GM12875 (cell line): ENCODE measurements at regions not wholly inside any gene's neighbourhood (a gene's known extent, or its start where the extent isn't known, plus 50 kb on each side); places are given as distances from the start of the nearest gene placed in this dataset.
"Not testable (repeated sequence)": the region's sequence is repeated elsewhere in the genome, so short reads cannot be mapped to it uniquely, and the experiment has no call there.

Experiments
- H3K4me3 ChIP-seq: one replicate; pipeline ENCODE4 v1.5.1; 2011; ENCODE audit warnings: low read depth, low read length, control low read depth
- CTCF ChIP-seq: IDR thresholded peaks from 2 replicates; pipeline ENCODE4 v1.5.1; 2011; ENCODE audit warnings: low read depth, mild to moderate bottlenecking, control low read depth, inconsistent platforms, low read length, moderate library complexity, borderline replicate concordance; ENCODE audit not compliant: insufficient read depth

DNA sequence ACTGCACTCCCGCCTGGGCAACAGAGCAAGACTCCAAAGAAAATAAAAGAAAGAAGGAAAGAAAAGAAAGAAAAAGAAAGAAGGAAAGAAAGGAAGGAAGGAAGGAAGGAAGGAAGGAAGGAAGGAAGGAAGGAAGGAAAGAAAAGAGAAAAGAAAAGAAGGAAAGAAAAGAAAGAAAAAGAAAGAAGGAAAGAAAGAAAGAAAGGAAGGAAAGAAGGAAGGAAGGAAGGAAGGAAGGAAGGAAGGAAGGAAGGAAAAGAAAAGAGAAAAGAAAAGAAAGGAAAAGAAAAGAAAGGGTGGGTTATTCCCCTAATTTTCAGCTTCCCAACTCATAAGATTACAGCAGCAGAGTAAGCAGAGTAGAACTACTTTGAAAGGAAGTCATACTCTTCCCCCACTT lies 64.4 kb downstream of the TMEM200C start:
- not testable (repeated sequence) for H3K4me3 ChIP-seq

DNA sequence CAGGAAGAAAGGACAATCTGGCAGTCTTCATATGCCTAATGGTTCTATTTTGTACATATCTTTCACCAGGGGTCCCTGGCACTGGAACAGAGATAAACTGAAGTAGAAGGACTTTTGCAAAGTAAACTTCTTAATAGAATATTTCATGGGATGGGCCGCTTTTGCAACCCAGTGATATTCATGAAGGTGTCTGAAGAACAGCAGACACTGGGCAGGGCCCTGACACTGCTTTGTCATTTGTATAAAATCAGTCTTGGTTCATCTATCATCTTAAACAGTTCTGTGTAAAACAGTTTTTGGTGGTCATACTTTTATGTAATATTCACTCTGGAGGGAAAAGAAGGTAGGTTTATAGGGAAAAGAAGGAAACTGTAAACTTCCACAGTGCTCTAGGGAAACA lies 66.4 kb downstream of the TMEM200C start:
- H3K4me3 ChIP-seq, result no peak overlapping the region
- no peak for TF ChIP-seq CTCF

DNA sequence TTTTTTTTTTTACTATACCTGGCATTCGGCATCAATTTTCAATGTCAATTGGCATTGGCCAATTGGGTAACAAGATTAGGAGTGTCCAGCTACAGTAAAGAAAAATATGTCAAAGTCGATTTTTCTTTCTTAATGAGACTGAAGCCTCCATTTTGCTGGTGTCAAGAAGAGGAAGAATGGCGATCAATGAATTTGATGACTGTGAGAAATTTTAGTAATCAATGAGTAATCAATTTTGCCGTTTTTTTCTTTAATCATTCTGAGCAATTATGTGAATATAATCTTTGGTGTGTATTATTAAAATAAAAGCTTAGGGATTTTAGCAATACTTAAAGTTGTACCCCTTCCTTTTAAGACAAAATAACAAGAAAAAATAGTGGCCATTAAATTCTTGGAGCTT lies 69.7 kb downstream of the TMEM200C start:
- no peak for TF ChIP-seq CTCF
- no peak overlapping the region for H3K4me3 ChIP-seq

- H3K4me3 ChIP-seq, result no peak overlapping the region
- TF ChIP-seq CTCF, result no peak
Observed at GRCh38 chr18:5824370-5824984, 70.8 kb downstream of the TMEM200C start.

- H3K4me3 ChIP-seq, result no peak overlapping the region
- no peak for TF ChIP-seq CTCF
Observed at GRCh38 chr18:5817816-5818215, 77.5 kb downstream of the TMEM200C start.

DNA sequence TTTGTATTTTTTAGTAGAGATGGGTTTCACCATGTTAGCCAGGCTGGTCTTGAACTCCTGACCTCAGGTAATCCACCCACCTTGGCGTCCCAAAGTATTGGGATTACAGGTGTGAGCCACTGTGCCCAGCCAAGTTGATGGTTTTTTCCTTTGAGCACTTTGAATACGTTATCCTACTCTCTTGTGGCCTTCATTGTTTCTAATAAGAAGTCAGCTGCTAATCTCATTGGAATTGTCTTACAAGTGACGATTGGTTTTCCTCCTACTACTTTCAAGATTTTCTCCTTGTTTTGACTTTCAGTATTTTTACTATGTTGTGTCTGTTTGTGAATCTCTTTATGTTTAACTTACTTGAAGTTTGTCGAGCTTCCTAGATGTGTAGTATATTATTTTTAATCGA lies 88.5 kb downstream of the TMEM200C start:
- TF ChIP-seq CTCF, result no peak
- H3K4me3 ChIP-seq, result no peak overlapping the region

DNA sequence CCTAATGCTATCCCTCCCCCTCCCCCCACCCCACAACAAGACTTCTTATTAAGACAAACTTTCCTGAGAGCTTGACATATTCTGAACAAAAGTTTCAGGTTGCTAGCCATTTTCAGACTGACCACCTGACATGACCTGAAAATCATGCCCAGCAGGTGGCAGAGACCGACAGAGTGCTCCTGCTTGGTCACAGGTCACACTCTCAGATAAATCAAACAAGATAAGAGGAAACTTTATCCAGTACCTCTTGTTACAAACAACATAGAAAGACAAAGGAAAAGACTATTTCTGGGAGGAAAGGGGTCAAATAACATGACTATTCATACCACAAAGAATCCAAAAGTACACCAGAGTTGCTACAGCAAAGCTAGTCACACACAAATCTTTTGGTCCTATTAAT lies 107.4 kb downstream of the TMEM200C start:
- no peak for TF ChIP-seq CTCF
- no peak overlapping the region for H3K4me3 ChIP-seq

GRCh38 chr18:5779922-5780321 lies 115.4 kb downstream of the TMEM200C start:
- no peak overlapping the region for H3K4me3 ChIP-seq
- no peak for TF ChIP-seq CTCF
